GM19455 (cell line): ENCODE measurements at regions not wholly inside any gene's neighbourhood (a gene's known extent, or its start where the extent isn't known, plus 50 kb on each side); places are given as distances from the start of the nearest gene placed in this dataset.
"Not testable (repeated sequence)": the region's sequence is repeated elsewhere in the genome, so short reads cannot be mapped to it uniquely, and the experiment has no call there.

Source experiments
- ATAC-seq: cut with Tn5 transposase; IDR thresholded peaks from one replicate; pipeline ENCODE4 v1.9.1; 2021; ENCODE audit not compliant: unreplicated experiment

DNA sequence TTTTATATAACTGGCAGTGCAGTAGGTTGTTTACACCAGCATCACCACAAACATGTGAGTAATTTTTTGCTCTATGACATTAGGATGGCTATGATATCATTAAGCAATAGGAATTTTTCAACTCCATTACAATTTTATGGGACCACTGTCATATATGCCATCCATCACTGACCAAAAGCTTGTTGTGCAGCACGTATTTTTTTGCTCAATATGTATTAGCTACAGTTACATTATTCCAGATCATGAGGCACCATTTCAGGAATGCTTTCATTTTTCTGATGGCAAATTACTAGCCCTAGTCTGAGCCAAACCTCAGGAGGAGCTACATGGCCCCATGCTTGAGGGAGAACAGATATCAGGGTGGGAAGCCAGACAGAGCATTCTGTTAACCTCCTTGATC, 56.8 kb upstream of the DCLK2 start:
- no peak for ATAC-seq

DNA sequence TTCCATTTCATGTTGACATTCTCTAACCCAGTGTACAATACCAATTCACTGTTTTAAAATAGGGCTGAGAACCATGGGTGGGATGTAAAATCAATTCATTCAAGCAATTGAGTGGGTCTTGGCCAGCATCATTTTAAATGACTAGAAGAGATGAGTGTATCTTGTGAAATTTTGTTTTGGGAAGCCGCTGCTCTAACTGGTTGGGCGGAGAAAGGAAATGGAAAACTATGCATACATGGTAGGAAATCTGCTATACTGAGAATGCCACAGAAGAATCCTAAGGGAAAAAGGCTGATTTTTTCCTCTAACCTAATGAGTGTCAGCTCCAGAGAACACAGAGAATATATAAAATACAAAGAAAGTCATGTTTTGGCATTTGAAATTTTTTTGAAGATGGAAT, 54.8 kb upstream of the DCLK2 start:
- ATAC-seq = no peak

DNA sequence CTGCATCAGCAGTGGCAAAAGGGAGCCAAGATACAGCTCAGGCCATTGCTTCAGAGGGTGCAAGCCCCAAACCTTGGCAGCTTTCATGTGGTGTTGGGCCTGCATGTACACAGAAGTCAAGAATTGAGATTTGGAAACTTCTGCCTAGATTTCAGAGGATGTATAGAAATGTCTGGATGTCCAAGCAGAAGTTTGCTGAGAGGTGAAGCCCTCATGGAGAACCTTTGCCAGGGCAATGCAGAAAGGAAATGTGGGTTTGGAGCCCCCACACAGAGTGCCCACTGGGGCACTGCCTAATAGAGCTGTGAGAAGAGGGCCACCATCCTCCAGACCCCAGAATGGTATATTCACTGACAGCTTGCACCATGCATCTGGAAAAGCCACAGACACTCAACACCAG, 51.3 kb upstream of the DCLK2 start:
- not testable (repeated sequence) for ATAC-seq
